A549 (cell line): ENCODE measurements at regions not wholly inside any gene's neighbourhood (a gene's known extent, or its start where the extent isn't known, plus 50 kb on each side); places are given as distances from the start of the nearest gene placed in this dataset.

Source experiments
- ATAC-seq, 2 experiments: fragments of 200-7000 bp in 1 of 2; fragments of >200 bp in 1 of 2; cut with Nextera tagmentation in 1 of 2; cut with Tn5 transposase in 1 of 2; 3 replicates each; pipeline versions ENCODE4 v1.8.0 to v1.9.1; 2018 to 2020; ENCODE audit warnings: mild to moderate bottlenecking in 1 of 2, moderate library complexity in 1 of 2
- CTCF ChIA-PET: fragments of 300-600 bp; sonication (Branson Sonifier 250); formaldehyde crosslinking; extraction: SDS; loops from one replicate; lab custom pipeline; 2021; ENCODE audit warnings: antibody characterized with exemption, inconsistent platforms; lab: Yijun Ruan, JAX
- POLR2A ChIA-PET: fragments of 350-600 bp; formaldehyde crosslinking; extraction: SDS; loops from one replicate; lab custom pipeline; 2021; ENCODE audit warnings: antibody characterized with exemption, inconsistent platforms; lab: Yijun Ruan, JAX
- DNase-seq, 2 experiments: peaks; one replicate each; pipeline versions ENCODE4 v3.0.0 to v3.0.0-alpha.2; 2011 to 2016; ENCODE audit warnings: low read depth in 1 of 2, low spot score in 1 of 2
- FAIRE-seq: peaks from 2 replicates; lab custom pipeline; 2011; peaks lifted over from hg19 to GRCh38; lab: Jason Lieb, UNC
- H3K27ac ChIP-seq, 2 experiments: fragments of >200 bp; sonication (Bioruptor Twin); formaldehyde crosslinking; 3 replicates each; pipeline ENCODE4 v1.5.1; 2016 to 2017
- H3K4me1 ChIP-seq: fragments of >200 bp; sonication (Bioruptor Twin); formaldehyde crosslinking; 3 replicates; pipeline ENCODE4 v1.6.1; 2016
- H3K4me2 ChIP-seq: fragments of >200 bp; sonication (Bioruptor Twin); formaldehyde crosslinking; 3 replicates; pipeline ENCODE4 v1.6.1; 2016
- H3K4me3 ChIP-seq: fragments of >200 bp; sonication (Bioruptor Twin); formaldehyde crosslinking; 3 replicates; pipeline ENCODE4 v1.5.1; 2016
- H3K9me3 ChIP-seq: fragments of >200 bp; sonication (Bioruptor Twin); formaldehyde crosslinking; 3 replicates; pipeline ENCODE4 v1.6.1; 2016
- ATOH8 ChIP-seq: fragments of 250-450 bp; sonication (Bioruptor Pico); IDR thresholded peaks from 2 replicates; pipeline ENCODE4 v1.5.0; 2020; ENCODE audit warnings: low read depth, mild to moderate bottlenecking, moderate library complexity
- BCL3 ChIP-seq: fragments of >200 bp; sonication (Bioruptor Twin); formaldehyde crosslinking; IDR thresholded peaks from 3 replicates; pipeline ENCODE4 v1.6.1; 2016
- CBX2 ChIP-seq: fragments of 200-600 bp; sonication (generic); IDR thresholded peaks from 2 replicates; pipeline ENCODE4 v1.6.1; 2016; ENCODE audit warnings: low read depth, mild to moderate bottlenecking, borderline replicate concordance
- CEBPB ChIP-seq, 2 experiments: fragments of >200 bp in 1 of 2; sonication (Bioruptor Twin) in 1 of 2; formaldehyde crosslinking in 1 of 2; IDR thresholded peaks; 2 replicates each; pipeline ENCODE4 v1.6.1; 2012 to 2016
- CTCF ChIP-seq: fragments of >200 bp; sonication (Bioruptor Twin); formaldehyde crosslinking; IDR thresholded peaks from 3 replicates; pipeline ENCODE4 v1.5.1; 2016
- EHF ChIP-seq: fragments of 250-450 bp; sonication (Bioruptor Pico); IDR thresholded peaks from 2 replicates; pipeline ENCODE4 v1.5.0; 2020; ENCODE audit warnings: mild to moderate bottlenecking
- EHMT2 ChIP-seq: fragments of 200-600 bp; sonication (generic); IDR thresholded peaks from 2 replicates; pipeline ENCODE4 v1.6.1; 2016; ENCODE audit warnings: antibody characterized with exemption, low read depth, mild to moderate bottlenecking, moderate library complexity
- FOSB ChIP-seq: fragments of 250-450 bp; sonication (Bioruptor Pico); IDR thresholded peaks from 2 replicates; pipeline ENCODE4 v1.5.0; 2020; ENCODE audit warnings: mild to moderate bottlenecking, moderate library complexity
- FOSL2 ChIP-seq, 2 experiments: fragments of 450-650 bp in 1 of 2; fragments of >200 bp in 1 of 2; sonication (Bioruptor Twin) in 1 of 2; formaldehyde crosslinking; IDR thresholded peaks; 2 replicates each; pipeline versions ENCODE4 v1.5.0 to v1.6.1; 2016 to 2020; ENCODE audit warnings: mild to moderate bottlenecking in 1 of 2, moderate library complexity in 1 of 2
- GATA3 ChIP-seq: IDR thresholded peaks from 2 replicates; pipeline ENCODE4 v1.6.1; 2012; ENCODE audit warnings: borderline replicate concordance
- HDAC2 ChIP-seq: fragments of 200-600 bp; sonication (generic); IDR thresholded peaks from 2 replicates; pipeline ENCODE4 v1.6.1; 2016
- HES2 ChIP-seq: fragments of >200 bp; sonication (Bioruptor Twin); formaldehyde crosslinking; IDR thresholded peaks from 2 replicates; pipeline ENCODE4 v1.6.1; 2016
- HEYL ChIP-seq: fragments of 250-450 bp; sonication (Bioruptor Pico); IDR thresholded peaks from 2 replicates; pipeline ENCODE4 v1.8.0; 2021; ENCODE audit warnings: mild to moderate bottlenecking, moderate library complexity
- HOXA7 ChIP-seq: fragments of 250-450 bp; sonication (Bioruptor Pico); IDR thresholded peaks from 2 replicates; pipeline ENCODE4 v1.5.0; 2020; ENCODE audit warnings: mild to moderate bottlenecking, moderate library complexity
- HOXB13 ChIP-seq: fragments of 250-450 bp; sonication (Bioruptor Pico); IDR thresholded peaks from 2 replicates; pipeline ENCODE4 v1.5.0; 2020; ENCODE audit warnings: low read depth, mild to moderate bottlenecking, moderate library complexity
- JUN ChIP-seq, 2 experiments: fragments of >200 bp; sonication (Bioruptor Twin); formaldehyde crosslinking; IDR thresholded peaks; 2 replicates in 1 of 2; 3 replicates in 1 of 2; pipeline ENCODE4 v1.6.1; 2016 to 2017
- KDM5A ChIP-seq: fragments of 200-600 bp; sonication (generic); IDR thresholded peaks from 2 replicates; pipeline ENCODE4 v1.6.1; 2016; ENCODE audit warnings: antibody characterized with exemption, mild to moderate bottlenecking
- MAFK ChIP-seq: fragments of 450-650 bp; IDR thresholded peaks from 2 replicates; pipeline ENCODE4 v1.6.1; 2014; ENCODE audit not compliant: partially characterized antibody
- MAZ ChIP-seq: fragments of 150-350 bp; IDR thresholded peaks from 2 replicates; pipeline ENCODE4 v1.6.1; 2014; ENCODE audit warnings: antibody characterized with exemption, low read depth, low read length, borderline replicate concordance
- PBX3 ChIP-seq: IDR thresholded peaks from 2 replicates; pipeline ENCODE4 v1.6.1; 2012
- POLR2AphosphoS2 ChIP-seq: conservative IDR thresholded peaks from 2 replicates; pipeline ENCODE4 v1.6.1; 2012; ENCODE audit warnings: low read length, improper control_type of control experiment, inconsistent platforms
- REST ChIP-seq: fragments of 200-600 bp; sonication (generic); IDR thresholded peaks from 2 replicates; pipeline ENCODE4 v1.6.1; 2016; ENCODE audit warnings: antibody characterized with exemption, mild to moderate bottlenecking, moderate library complexity
- SMC3 ChIP-seq: fragments of >200 bp; sonication (Bioruptor Twin); formaldehyde crosslinking; IDR thresholded peaks from 3 replicates; pipeline ENCODE4 v1.6.1; 2018; ENCODE audit warnings: inconsistent platforms
- TP53 ChIP-seq: fragments of 250-450 bp; sonication (Bioruptor Pico); IDR thresholded peaks from 2 replicates; pipeline ENCODE4 v1.5.0; 2021; ENCODE audit warnings: mild to moderate bottlenecking, moderate library complexity
- ZNF302 ChIP-seq: fragments of 250-450 bp; sonication (Bioruptor Pico); IDR thresholded peaks from 2 replicates; pipeline ENCODE4 v1.9.0; 2021; ENCODE audit warnings: inconsistent platforms, mild to moderate bottlenecking, moderate library complexity
- ZSCAN20 ChIP-seq: fragments of 250-450 bp; sonication (Bioruptor Pico); IDR thresholded peaks from 2 replicates; pipeline ENCODE4 v1.8.0; 2022; ENCODE audit warnings: mild to moderate bottlenecking, moderate library complexity
- WGBS: methylation state at CpG from one replicate; pipeline ENCODE4 v1.1.6; 2017; ENCODE audit errors: missing lambda C conversion rate; 5-methylcytosine and 5-hydroxymethylcytosine counted together

GRCh38 chr1:242586360-242586680 is 61.8 kb upstream of the PLD5 start (continued):
- TF ChIP-seq ATOH8 (CRISPR knock-in tag) (no peak), GATA3 (no peak), REST (no peak), ZSCAN20 (no peak), CEBPB (IDR thresholded peaks at IDR 0.05) (no peak), FOSB (no peak), ZNF302 (no peak), JUN (IDR thresholded peaks at IDR 0.05) (no peak), EHF (CRISPR knock-in tag) (no peak)
- TF ChIP-seq, all 56 proteins: peak for 0

- POLR2A ChIA-PET, result no interaction called here
- FAIRE-seq, result no peak
Measured at GRCh38 chr1:242585616-242586359, 61.3 kb upstream of the PLD5 start.

More at GRCh38 chr1:242585616-242586359, 61.3 kb upstream of the PLD5 start:
- CTCF ChIA-PET, result no interaction called here
- no peaks in the 10 kb centered on the region for H3K9me3 ChIP-seq
- no peak overlapping the region for H3K27ac ChIP-seq
- H3K4me3 ChIP-seq, result no peak overlapping the region
- 77% methylated on average over 10 of the region's 10 CpGs for WGBS
- ATAC-seq (no peak), DNase-seq (no peak)
- H3K4me1 ChIP-seq, result peaks cover 14% of the 10 kb centered on the region; the same call in 2 of the 3 replicates
- no peak overlapping the region for H3K4me2 ChIP-seq
- TF ChIP-seq HEYL (CRISPR knock-in tag) (no peak), ATOH8 (CRISPR knock-in tag) (no peak), MAFK (no peak), BCL3 (no peak), HES2 (no peak), CTCF (no peak), HDAC2 (no peak), CBX2 (no peak), HOXA7 (CRISPR knock-in tag) (no peak), KDM5A (no peak), MAZ (no peak), FOSL2 (IDR thresholded peaks at IDR 0.05) (no peak), FOSL2 (CRISPR knock-in tag; IDR thresholded peaks at IDR 0.05) (no peak), PBX3 (no peak), POLR2AphosphoS2 (no peak), HOXB13 (no peak), EHMT2 (no peak), SMC3 (no peak), TP53 (CRISPR knock-in tag) (no peak)
